Activated B cell treated with CpG ODN at 0.5 μM for 24 hours (primary cell): ENCODE measurements at regions not wholly inside any gene's neighbourhood (a gene's known extent, or its start where the extent isn't known, plus 50 kb on each side); places are given as distances from the start of the nearest gene placed in this dataset.

Experiments
- ATAC-seq: fragments of 200-7000 bp; cut with Tn5 transposase; one replicate; pipeline ENCODE4 v1.10.0; 2021; ENCODE audit warnings: low read depth, mild to moderate bottlenecking, moderate library complexity
- CTCF ChIA-PET: fragments of 350-600 bp; sonication (Branson Sonifier 250); formaldehyde crosslinking; loops from one replicate; lab custom pipeline; 2021; ENCODE audit warnings: antibody characterized with exemption; lab: Charles Lee
- POLR2A ChIA-PET: fragments of 350-600 bp; sonication (Branson Sonifier 250); formaldehyde crosslinking; loops from one replicate; lab custom pipeline; 2021; ENCODE audit warnings: antibody characterized with exemption; lab: Charles Lee
- DNase-seq: peaks from one replicate; pipeline ENCODE4 v3.0.0; 2022
- H3K27ac Mint-ChIP-seq: one replicate; pipeline ENCODE4 v1.8.0; 2020; ENCODE audit warnings: mixed read lengths
- H3K27me3 Mint-ChIP-seq: one replicate; pipeline ENCODE4 v1.8.0; 2021; ENCODE audit warnings: mixed read lengths
- H3K36me3 Mint-ChIP-seq: one replicate; pipeline ENCODE4 v1.8.0; 2021; ENCODE audit warnings: low read depth, mixed read lengths
- H3K4me1 Mint-ChIP-seq: one replicate; pipeline ENCODE4 v1.8.0; 2021; ENCODE audit warnings: mixed read lengths
- H3K4me3 Mint-ChIP-seq: one replicate; pipeline ENCODE4 v1.8.0; 2020; ENCODE audit warnings: mild to moderate bottlenecking, mixed read lengths
- H3K9me3 Mint-ChIP-seq: one replicate; pipeline ENCODE4 v1.8.0; 2020; ENCODE audit warnings: mixed read lengths
- CTCF ChIP-seq: fragments of 200-600 bp; IDR thresholded peaks from one replicate; pipeline ENCODE4 v1.8.0; 2022; ENCODE audit warnings: antibody characterized with exemption, mild to moderate bottlenecking
- intact Hi-C: fragments of 100-400 bp; cut with micrococcal nuclease; formaldehyde crosslinking; loops from one replicate; pipeline ENCODE4 v1.15.1; 2024

- peaks cover 25% of the 10 kb centered on the region for H3K4me1 Mint-ChIP-seq
- ChIA-PET POLR2A (no interaction called here), CTCF (no interaction called here)
- no peaks in the 10 kb centered on the region for H3K9me3 Mint-ChIP-seq
- TF ChIP-seq CTCF: no peak
- intact Hi-C loops: loop anchor here (5.0 kb wide), 1 partner anchor 40 kb away; no protein-coding TSS in a partner anchor
- peaks cover 2% of the 10 kb centered on the region for H3K27me3 Mint-ChIP-seq
- DNase-seq: no peak
- no peak overlapping the region for H3K4me3 Mint-ChIP-seq
- ATAC-seq: no peak
- H3K36me3 Mint-ChIP-seq: no peaks in the 10 kb centered on the region
- no peak overlapping the region for H3K27ac Mint-ChIP-seq
Observed at GRCh38 chr11:71201936-71202597, 50.3 kb downstream of the SHANK2 start.

- DNase-seq (no peak), ATAC-seq (no peak)
- intact Hi-C loops: loop anchor here (5.0 kb wide), 1 partner anchor 41 kb away; no protein-coding TSS in a partner anchor
- H3K9me3 Mint-ChIP-seq: no peaks in the 10 kb centered on the region
- H3K4me1 Mint-ChIP-seq: peaks cover 25% of the 10 kb centered on the region
- ChIA-PET CTCF (no interaction called here), POLR2A (interaction anchor here (0.6 kb wide), 1 partner anchor 1381 kb away, joined by 5 read pairs; no protein-coding TSS in a partner anchor)
- no peak overlapping the region for H3K27ac Mint-ChIP-seq
- no peak for TF ChIP-seq CTCF
- no peak overlapping the region for H3K4me3 Mint-ChIP-seq
- no peaks in the 10 kb centered on the region for H3K36me3 Mint-ChIP-seq
- H3K27me3 Mint-ChIP-seq: peaks cover 2% of the 10 kb centered on the region
Observed at GRCh38 chr11:71201231-71201630, 51.1 kb downstream of the SHANK2 start.

- no peaks in the 10 kb centered on the region for H3K36me3 Mint-ChIP-seq
Observed at GRCh38 chr11:71200761-71201160, 51.6 kb downstream of the SHANK2 start.

GRCh38 chr11:71200172-71200716, 52.1 kb downstream of the SHANK2 start:
- no peaks in the 10 kb centered on the region for H3K36me3 Mint-ChIP-seq
- no peak for TF ChIP-seq CTCF
- H3K9me3 Mint-ChIP-seq: no peaks in the 10 kb centered on the region
- H3K4me1 Mint-ChIP-seq: peaks cover 25% of the 10 kb centered on the region
- intact Hi-C loops: loop anchor here (5.0 kb wide), 1 partner anchor 42 kb away; no protein-coding TSS in a partner anchor
- no peak for ATAC-seq
- ChIA-PET CTCF (no interaction called here), POLR2A (no interaction called here)
- H3K27ac Mint-ChIP-seq: no peak overlapping the region
- no peak for DNase-seq
- H3K4me3 Mint-ChIP-seq: no peak overlapping the region
- H3K27me3 Mint-ChIP-seq: peaks cover 2% of the 10 kb centered on the region

More at GRCh38 chr11:71200761-71201160, 51.6 kb downstream of the SHANK2 start:
- TF ChIP-seq CTCF: no peak
- Mint-ChIP-seq H3K27ac (no peak overlapping the region), H3K27me3 (peaks cover 2% of the 10 kb centered on the region), H3K9me3 (no peaks in the 10 kb centered on the region), H3K4me3 (no peak overlapping the region), H3K4me1 (peaks cover 25% of the 10 kb centered on the region)
- ATAC-seq (no peak), DNase-seq (no peak)
- POLR2A ChIA-PET: interaction anchor here (0.6 kb wide), 1 partner anchor 1380 kb away, joined by 5 read pairs; no protein-coding TSS in a partner anchor
- CTCF ChIA-PET: no interaction called here
- intact Hi-C loops: loop anchor here (5.0 kb wide), 1 partner anchor 42 kb away; no protein-coding TSS in a partner anchor

GRCh38 chr11:71199226-71199820, 53.1 kb downstream of the SHANK2 start:
- Mint-ChIP-seq H3K9me3 (no peaks in the 10 kb centered on the region), H3K4me1 (peaks cover 25% of the 10 kb centered on the region), H3K27me3 (peaks cover 4% of the 10 kb centered on the region), H3K27ac (no peak overlapping the region), H3K36me3 (no peaks in the 10 kb centered on the region), H3K4me3 (no peak overlapping the region)
- ATAC-seq (no peak), DNase-seq (no peak)
- intact Hi-C loops: no loop called here
- ChIA-PET POLR2A (no interaction called here), CTCF (no interaction called here)
- TF ChIP-seq CTCF: no peak
